ENCODE measurements at regions not wholly inside any gene's neighbourhood (a gene's known extent, or its start where the extent isn't known, plus 50 kb on each side); places are given as distances from the start of the nearest gene placed in this dataset.

DNA sequence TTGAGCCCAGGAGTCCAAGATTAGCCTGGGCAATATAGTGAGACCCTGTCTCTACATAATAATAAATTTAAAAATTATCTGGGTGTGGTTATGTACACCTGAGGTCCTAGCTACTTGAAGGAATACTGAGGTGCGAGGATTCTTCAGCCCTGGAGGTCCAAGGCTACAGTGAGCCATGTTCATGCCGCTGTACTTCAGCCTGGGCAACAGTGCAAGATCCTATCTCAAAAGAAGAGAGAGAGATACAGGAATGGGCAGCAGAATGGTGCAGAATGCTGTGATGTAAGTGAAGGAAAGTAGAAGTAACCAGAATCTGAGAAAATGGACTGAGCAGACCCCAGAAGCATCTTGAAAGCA lies 62.7 kb upstream of the EXOC4 start:
- no peak for DNase-seq (ENCODE audit: low read depth in 3 of 3, low spot score in 2 of 3)

DNA sequence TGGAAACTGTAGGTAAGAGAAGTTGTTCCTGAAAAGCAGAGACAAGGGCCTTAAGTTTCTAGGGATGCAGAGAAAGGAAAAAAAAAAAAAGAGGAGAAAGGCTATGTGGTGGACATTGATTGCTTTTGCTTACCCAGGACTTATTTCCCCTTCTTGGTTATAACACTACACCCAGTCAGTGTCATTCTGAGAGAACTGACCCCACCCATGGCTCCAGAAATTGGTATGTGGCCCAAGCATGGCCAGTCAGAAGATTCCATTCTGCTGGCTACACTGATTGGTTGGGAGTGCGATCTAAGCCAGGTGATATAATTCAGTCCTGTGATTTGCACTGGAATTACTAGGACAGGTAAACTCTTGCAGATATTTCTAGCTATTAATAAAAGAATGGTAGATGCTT lies 62.2 kb upstream of the EXOC4 start:
- DNase-seq (ENCODE audit: low read depth in 3 of 3, low spot score in 2 of 3), result no peak

DNA sequence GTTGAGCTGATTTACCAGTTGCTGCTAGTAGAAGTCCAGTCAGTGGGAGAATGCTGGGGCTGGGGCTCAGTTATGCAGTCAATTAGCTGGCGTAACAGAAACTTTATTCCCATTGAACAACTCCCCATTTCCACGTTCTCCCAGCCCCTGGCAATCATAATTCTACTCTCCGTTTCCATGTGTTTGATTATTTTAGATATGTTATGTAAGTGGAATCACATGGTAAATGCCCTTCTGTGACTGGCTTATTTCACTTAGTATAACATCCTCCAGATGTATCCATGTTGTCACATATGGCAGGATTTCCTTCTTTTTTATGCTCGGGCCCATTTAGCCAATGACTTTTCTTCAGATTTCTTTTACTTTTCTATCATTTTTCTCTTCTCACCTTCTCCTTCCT lies 61.1 kb upstream of the EXOC4 start:
- no peak for DNase-seq (ENCODE audit: low read depth in 3 of 3, low spot score in 2 of 3)

DNA sequence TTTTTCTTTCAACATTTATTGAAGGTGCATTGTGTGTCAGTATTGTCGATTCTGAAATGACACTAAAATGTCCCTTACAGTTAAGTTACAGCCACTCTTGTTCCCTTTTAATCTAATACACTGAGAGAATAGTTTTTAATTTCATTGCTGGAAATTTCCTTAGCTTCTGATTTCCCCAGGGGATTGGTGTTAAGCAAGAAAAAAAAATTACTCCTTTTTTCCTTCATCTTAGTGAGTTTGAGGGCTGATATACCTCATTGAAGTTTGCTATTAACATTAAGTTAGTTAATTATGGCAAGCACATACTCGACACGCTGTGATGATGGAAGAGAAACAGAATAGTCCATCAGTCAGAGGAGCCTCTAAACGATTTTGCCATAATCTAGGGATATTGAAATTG lies 57.0 kb upstream of the EXOC4 start:
- DNase-seq (ENCODE audit: low read depth in 3 of 3, low spot score in 2 of 3), result no peak

DNA sequence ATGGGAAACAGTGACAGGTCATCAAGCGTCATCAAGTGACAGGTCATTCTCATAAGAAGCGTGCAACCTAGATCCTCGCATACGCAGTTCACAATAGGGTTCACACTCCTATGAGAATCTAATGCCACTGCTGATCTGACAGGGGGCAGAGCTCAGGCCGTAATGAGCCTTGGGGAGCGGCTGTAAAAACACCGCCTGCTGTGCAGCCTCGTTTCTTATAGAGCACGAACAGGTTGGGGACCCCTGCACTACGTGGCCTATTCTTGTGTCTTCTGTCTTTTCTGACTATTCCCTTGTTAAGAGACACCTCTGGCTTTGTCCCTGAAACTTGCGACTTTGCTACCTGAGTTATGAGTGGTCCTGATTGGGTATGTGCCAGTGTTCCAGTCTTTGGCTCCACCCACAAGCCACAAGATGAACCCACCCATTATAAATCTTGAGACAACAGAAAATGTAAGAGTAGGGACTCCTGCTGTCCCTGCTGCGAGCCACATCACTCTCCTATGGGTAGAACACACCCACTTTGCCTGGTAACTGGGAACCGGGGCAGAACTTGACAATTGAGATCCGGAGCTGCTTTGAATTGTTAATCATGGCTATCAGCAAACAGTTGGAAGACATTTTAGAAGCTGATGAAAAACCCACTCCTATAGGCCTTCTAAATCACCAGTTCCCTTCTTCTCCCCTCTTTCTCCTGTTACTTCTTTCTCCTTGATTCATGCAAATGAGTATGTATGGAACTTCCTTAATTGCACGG lies 55.8 kb upstream of the EXOC4 start:
- no peak for DNase-seq (ENCODE audit: low read depth in 3 of 3, low spot score in 2 of 3)

DNA sequence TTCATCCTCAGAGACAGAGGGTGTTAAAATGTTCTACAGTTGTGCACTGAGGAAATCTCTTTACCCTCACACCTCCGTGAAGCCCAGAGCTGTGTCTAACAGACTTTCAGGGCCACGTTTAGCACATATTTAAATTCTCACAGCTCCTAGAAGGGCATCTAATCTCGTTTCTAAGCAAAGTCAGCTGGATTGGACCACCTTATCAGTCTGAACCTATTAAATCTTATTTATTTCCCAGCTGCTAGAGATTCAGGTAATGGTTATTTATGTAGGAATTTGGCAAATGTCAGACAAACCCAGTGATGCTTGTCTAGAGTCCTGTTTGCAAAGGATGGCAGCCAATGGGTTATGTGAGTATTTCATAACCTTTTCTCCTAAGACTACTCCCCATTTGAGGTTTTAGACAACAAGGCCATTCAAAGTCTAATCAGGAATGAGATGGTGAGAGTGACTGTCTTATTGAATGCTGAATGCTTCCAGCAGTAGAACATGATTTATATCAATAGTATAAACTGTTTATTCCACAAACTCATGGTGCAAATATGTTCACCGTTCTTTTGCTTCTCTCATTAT lies 54.8 kb upstream of the EXOC4 start:
- no peak for DNase-seq (ENCODE audit: low read depth in 3 of 3, low spot score in 2 of 3)

DNA sequence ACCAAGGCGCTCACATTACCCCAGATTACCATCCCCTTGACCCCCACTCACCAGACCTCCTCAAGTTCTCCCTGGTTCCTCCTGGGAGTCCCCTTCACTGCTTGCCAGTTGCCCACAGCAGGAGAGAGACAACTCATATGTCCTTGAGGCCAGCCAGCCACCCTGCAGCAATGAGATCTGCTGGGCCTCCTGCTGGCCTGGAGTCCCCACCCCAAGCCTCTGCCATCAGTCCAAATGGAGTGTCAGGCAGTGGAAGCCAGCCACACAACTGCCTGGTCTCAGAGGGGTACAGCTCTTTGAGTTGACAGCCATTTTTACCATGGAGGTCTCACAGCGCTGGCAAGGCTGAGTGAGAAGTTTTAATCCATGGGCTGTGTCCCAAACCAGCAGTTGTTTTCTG lies 53.0 kb upstream of the EXOC4 start:
- no peak for DNase-seq (ENCODE audit: low read depth in 3 of 3, low spot score in 2 of 3)

DNA sequence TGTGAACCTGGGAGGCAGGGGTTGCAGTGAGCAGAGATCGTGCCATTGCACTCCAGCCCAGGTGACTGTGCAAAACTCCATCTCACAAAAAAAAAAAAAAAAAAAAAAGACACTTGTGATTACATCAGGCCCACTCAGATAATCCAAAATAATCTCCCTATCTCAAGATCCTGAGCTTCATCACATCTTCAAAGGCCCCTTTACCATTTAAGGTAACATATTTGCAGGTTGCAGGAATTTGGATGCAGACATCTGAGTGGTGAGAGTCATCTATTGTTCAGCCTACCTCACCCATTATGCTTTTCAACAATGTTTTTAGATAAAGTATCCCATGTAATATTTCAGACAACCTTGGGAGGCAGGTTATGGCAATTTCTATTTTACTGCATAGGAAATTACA lies 51.4 kb upstream of the EXOC4 start:
- DNase-seq (ENCODE audit: low read depth in 3 of 3, low spot score in 2 of 3), result no peak

DNA sequence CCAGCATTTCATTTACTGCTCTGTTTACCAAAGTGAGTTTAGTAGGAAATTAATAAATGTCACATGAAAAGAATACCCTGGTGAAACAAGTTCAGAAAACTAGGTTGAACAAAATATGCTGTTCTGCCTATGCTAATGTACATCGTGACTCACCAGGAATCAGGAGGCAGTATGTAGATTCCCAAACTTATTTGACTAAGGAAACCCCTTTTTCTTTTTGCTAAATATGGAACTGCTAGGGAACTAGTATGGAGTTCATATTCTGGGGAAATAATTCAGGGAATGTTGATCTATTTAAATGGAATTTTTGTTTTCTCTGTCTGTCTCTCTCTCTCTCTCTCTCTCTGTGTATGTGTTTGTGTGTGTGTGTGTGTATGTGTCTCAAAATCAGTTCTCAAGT lies 49.9 kb upstream of the EXOC4 start:
- DNase-seq (ENCODE audit: low read depth in 3 of 3, low spot score in 2 of 3), result no peak

Data from right renal cortex interstitium (tissue), 3 donors.